HG03159 (cell line): ENCODE measurements at regions not wholly inside any gene's neighbourhood (a gene's known extent, or its start where the extent isn't known, plus 50 kb on each side); places are given as distances from the start of the nearest gene placed in this dataset.

Source experiments
- ATAC-seq: cut with Tn5 transposase; IDR thresholded peaks from one replicate; pipeline ENCODE4 v1.9.1; 2021; ENCODE audit warnings: mild to moderate bottlenecking, moderate library complexity; ENCODE audit not compliant: unreplicated experiment

DNA sequence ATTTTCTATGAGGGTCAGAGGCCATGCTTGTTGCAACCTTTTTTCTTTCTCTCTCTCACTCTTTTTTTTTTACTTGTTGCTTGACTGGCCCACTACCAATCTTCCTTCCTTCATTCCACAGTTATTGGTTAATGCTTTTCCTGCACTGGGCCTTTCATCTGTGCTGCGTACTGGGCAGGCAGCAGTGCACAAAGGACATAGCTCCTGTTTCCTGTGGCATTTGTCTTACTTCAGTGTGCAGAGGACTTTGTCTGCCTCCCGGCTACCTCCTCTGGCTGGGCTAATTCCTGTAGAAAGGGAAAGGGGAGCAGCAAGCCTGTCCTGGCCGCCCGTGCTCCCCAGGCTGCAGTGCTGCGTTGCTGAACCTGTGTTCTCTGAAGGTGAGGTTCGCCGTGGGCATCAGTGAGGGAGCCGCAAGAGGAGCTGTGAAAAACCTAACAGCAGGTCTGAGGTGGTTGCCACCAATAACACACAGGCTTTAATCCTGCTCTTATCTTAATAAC lies 93.7 kb upstream of the RGMA start:
- no peak for ATAC-seq

GRCh38 chr15:93180656-93181055 lies 91.6 kb upstream of the RGMA start:
- ATAC-seq: no peak

- ATAC-seq: no peak
Observed at GRCh38 chr15:93180128-93180527, 91.1 kb upstream of the RGMA start.

DNA sequence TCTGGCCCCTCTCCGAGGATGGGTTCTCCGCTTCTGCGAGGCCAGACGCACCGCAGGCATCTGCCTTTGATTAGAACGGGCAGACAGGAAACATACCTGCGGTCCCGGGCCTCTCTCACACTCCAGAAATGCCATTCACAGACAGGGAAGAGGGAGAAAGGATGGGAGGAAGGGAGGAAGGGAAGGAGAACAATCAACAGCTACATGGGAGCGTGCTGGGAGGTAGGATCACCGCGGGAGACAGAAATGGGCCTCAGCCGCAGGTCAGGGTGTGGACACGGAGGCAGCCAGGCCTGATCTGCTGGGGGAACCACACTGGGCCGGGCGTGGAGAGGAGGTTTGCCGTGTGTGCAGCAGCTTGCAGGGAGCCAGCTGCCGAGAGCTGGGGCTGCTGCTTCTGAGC lies 90.7 kb upstream of the RGMA start:
- ATAC-seq: no peak

DNA sequence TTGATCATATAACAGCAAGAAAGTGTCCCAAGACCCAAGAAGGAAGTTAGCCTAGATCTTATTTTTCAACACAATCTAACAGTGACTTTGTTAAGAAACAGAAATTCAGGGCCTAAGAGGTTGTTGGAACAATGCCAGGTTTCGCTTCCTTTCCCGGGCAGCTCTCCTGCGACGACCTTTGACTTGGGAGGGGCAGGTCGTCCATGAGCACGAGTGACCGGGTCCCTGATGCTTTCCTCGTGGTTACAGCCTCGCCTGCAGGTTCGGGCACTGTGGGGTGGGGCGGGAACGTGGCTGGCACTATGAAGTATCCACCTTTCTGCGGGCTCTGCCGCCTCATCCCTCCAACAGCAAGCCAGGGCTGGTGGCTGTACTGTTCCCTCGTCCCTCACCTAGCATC lies 90.1 kb upstream of the RGMA start:
- ATAC-seq: no peak

DNA sequence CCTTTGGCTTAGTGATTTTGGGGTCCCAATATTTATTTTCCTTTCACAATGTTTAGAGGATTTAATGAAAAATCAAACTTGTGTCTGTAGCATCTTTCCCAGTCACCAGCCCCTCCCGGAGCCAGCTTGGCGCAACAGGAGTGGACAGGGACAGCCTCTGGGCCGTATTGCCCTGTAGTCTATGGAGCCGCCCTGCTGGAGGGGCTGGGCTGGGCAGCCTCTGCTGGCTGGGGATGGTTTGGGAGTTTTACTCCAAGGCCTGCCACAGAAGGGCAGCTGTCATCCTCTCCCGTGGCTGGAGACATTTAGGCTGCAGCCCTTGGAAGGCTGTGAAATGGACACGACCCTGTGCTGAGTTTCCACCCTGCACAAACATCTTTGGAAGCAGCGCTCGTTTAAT lies 89.4 kb upstream of the RGMA start:
- ATAC-seq: no peak

GRCh38 chr15:93176065-93176464 lies 87.1 kb upstream of the RGMA start:
- no peak for ATAC-seq

DNA sequence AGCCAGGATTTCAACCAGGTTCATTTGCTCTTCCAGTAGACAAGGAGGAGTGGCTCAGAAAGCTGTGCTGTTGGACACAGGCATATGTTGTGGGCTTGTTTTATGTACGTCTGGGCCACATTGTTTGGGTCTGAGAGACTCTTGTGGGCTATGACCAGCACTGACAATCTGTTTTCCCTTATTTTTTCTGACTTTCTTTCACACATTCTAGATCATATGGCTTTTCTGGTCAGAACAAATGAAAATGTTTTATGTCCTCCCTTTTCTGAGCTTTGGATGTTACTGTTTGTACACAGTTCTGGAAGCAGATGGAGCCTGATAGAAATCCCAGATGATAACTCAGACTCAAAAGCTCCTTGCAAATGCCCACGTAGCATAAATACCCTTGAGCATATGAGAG lies 85.8 kb upstream of the RGMA start:
- no peak for ATAC-seq

DNA sequence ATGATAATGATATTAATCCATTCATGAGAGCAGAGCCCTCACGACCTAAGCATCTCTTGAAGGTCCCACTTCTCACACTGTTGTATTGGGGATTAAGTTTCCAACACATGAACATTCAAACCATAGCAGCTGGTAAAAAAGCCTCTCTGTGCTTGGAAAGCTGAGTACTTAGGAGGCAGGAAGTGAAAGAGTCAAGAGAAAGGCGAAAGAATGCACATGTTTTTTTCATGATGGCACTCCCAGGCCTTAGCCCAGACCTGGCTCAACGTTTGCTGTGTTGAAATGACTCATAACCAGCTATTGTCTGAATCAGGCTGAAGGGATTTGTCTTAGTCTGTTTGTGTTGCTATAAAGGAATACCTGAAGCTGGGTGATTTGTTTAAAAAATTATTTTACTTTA lies 84.4 kb upstream of the RGMA start:
- ATAC-seq: no peak

GRCh38 chr15:93171476-93171875 lies 82.5 kb upstream of the RGMA start:
- no peak for ATAC-seq

- ATAC-seq: no peak
Observed at GRCh38 chr15:93170329-93170728, 81.3 kb upstream of the RGMA start.

- no peak for ATAC-seq
Observed at GRCh38 chr15:93168910-93169309, 79.9 kb upstream of the RGMA start.

DNA sequence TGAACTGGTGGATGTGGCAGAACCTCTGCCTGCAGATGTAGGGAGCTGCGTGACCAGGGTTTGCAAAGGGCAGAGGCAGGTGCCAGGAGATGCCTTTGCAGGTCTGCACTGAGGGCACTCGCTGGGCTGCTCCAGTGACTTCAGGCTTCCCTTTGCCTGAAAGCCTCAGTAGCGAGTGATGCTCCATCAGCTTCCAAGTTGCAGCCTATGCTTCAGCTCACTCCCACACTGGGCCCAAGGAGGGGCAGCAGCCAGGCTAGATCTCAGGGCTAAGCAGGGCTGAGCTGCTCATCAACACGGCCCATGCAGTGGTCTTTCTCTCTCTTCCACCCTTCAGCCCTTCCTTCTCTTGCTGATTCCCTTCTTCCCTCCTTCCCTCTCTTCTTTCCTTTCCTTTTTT lies 78.3 kb upstream of the RGMA start:
- no peak for ATAC-seq

DNA sequence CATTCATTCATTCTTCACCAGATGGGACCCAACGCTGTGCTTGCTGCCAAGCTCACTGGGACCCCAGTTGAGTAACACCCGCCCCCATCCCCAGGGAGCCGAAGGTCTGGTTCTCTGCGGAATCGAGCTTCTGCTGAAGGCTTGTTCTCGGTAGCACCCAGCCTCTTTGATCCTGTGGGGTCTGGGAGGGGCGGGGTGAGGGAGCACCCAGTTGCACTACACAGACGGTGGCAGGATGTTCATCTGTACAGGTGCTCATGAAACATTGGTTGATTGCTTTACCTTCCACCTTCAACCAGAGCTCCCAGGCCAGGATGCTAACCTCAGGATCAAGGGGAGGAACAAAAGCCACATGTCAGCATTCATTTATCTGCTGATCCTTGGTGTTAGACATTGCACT lies 77.7 kb upstream of the RGMA start:
- no peak for ATAC-seq

DNA sequence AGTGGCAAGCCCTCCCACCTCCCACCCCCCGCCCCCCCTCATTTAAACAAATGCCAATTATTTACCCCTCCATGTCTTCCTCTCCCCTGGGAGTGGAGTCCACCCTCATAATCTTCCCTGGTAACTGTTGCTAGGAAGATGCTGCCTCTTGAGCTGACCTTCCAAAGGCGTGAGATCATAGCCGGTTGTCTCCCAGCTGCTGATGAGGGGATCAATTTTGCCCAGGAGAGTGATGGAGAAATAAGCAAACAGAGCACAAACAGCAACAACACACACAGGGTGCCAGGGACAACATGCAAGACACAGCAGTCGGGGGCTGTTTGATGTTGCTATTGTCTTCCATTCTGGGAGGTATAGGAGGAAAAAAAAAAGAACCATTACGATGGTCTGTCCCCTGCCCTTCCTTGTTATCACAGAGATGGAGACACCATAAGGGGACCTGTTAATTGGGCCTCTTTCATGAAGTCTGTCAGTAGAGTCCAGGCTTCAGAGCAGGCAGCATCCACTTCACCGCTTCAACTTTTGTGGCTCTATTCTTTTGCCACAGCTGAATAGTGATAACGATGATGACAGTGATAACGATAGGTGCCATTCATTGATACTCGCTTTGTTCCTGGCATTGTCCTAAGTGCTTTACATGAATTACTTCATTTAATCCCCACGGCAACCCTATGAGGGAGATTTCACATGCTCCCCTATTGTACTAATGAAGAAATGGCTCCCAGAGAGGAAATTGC lies 76.9 kb upstream of the RGMA start:
- ATAC-seq: no peak

DNA sequence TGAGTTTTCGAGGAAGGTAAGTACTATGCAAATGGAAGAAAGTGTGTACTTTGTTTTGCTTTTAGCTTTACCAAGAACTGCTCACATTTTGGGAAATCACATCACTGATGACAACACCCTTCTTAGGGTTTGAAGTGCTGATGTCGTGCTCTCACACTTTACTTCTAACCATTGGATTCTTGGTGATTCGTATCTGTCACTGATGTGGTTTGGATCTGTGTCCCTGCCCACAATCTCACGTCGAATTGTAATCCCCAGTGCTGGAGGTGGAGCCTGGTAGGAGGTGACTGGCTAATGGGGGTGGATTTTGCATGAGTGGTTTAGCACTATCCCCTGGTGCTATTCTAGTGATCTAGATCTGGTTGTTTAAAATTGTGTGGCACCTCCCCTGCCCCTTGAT lies 75.4 kb upstream of the RGMA start:
- ATAC-seq: no peak

GRCh38 chr15:93162560-93162959 lies 73.5 kb upstream of the RGMA start:
- ATAC-seq: no peak

DNA sequence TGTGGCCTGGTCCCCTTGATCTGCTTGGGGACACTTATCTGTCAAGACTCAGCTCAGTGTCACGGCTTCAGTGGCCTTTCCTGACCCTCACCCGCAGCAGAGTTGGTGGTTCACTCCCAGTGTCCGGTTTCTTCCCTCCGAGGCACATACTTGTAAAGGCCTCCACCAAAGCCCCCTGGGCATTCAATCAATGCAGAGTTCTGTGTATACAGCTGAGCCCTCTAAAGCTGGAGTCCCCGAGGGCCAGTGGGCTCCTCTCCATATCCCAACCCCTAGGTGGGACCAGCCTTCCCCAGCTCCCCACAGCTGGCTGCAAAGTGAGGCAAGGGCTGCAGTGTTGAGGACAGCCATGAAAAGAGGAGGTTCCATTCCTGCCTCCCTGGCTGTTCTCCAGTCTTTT lies 70.9 kb upstream of the RGMA start:
- ATAC-seq: no peak

GRCh38 chr15:93158097-93158900 lies 69.3 kb upstream of the RGMA start:
- ATAC-seq: no peak

GRCh38 chr15:93154666-93155065 lies 65.7 kb upstream of the RGMA start:
- no peak for ATAC-seq

DNA sequence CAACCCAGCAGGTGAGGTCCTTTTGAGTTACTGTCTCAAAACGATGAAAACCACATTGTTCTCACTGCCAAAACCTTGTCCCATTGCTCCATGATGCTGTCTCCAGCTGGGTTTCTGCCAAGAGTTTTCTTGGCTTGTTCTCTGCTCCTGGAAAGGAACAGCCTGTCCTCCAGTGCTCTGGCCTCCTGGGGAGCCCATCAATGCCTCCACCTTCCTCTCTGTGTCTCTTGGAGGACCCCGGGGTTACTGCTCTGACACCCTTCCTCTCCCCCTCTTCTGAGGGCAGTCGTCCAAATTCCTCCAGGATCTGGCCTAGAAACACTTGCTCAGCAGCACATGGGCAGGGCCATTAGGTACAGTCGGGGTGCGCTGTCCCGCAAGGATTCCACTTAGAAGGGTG lies 63.9 kb upstream of the RGMA start:
- ATAC-seq: no peak

DNA sequence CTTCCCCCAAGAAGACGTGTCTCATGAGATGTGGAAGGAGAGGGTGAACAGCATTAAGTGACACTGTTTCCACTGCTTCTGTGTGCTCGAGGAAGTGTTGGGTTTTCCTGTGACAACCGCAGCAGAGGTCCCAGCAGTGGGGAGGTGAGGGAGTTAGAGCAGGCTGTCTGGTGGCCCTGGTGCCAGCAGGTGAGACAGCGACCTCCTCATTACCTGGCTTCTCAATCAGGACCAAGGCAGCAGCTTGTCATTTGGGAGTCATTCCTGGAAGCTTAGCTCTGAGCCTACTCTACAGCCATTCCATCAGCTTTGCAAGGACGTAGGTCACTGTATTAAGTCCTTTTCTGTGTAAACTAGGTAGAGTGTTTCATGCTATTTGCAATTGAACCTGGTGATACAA lies 63.3 kb upstream of the RGMA start:
- ATAC-seq: no peak
